ENCODE measurements at regions not wholly inside any gene's neighbourhood (a gene's known extent, or its start where the extent isn't known, plus 50 kb on each side); places are given as distances from the start of the nearest gene placed in this dataset.

DNA sequence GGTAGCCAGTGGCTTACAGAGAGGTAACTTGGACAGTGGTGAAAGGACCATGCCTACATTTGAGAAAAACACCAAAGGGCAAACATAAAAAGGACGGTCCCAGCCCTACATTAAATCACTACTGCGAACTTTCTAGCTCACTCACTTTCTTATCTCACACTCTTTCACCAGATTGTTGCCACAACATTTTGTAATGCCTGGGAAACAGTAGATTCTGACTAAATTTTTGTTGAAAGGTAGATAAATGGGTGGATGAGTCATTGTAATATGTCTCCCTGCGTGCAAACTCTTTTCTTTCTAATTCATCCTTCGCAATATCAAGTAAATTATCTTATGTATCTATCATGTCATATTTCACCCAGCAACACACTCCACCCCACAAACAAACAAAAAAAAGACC, 192.2 kb downstream of the IRS1 start:
- ATAC-seq (no peak), DNase-seq (no peak)
- H3K4me3 ChIP-seq = no peak overlapping the region
- peaks cover 0 to 4% (median 0%) of the 10 kb centered on the region in 7 donors for H3K27me3 ChIP-seq
- H3K4me1 ChIP-seq = no peaks in the 10 kb centered on the region
- no peak overlapping the region for H3K27ac ChIP-seq
- intact Hi-C loops (cut with DNase I) = no loop called here
- H3K36me3 ChIP-seq = no peaks in the 10 kb centered on the region
- peaks cover 0 to 7% (median 0%) of the 10 kb centered on the region in 11 donors for H3K9me3 ChIP-seq
- TF ChIP-seq, protein P1, sequence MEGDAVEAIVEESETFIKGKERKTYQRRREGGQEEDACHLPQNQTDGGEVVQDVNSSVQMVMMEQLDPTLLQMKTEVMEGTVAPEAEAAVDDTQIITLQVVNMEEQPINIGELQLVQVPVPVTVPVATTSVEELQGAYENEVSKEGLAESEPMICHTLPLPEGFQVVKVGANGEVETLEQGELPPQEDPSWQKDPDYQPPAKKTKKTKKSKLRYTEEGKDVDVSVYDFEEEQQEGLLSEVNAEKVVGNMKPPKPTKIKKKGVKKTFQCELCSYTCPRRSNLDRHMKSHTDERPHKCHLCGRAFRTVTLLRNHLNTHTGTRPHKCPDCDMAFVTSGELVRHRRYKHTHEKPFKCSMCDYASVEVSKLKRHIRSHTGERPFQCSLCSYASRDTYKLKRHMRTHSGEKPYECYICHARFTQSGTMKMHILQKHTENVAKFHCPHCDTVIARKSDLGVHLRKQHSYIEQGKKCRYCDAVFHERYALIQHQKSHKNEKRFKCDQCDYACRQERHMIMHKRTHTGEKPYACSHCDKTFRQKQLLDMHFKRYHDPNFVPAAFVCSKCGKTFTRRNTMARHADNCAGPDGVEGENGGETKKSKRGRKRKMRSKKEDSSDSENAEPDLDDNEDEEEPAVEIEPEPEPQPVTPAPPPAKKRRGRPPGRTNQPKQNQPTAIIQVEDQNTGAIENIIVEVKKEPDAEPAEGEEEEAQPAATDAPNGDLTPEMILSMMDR (IDR thresholded peaks at IDR 0.05) = no peak
- WGBS, 2 donors = 84 to 93% methylated on average over 4 of the region's 4 CpGs

DNA sequence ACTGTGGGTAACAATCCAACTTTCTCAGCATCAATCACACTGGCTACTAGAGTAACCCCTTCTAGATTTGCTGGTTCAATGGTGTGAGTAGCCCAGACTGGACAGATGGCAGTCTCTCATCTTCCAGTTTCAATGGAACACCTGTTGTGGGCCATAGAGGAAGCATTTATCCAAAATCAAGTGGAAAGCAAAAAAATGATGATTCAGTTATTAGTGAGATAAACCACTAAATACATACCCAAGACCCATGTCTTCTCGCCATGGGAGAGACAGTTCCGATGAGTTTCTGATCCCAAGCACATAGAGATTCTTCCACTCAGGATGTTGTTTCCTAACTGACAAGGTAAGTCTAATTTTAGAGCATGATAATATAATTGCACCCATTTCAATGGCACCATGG, 194.0 kb downstream of the IRS1 start:
- intact Hi-C loops (cut with DNase I) = no loop called here
- TF ChIP-seq, protein P1 (IDR thresholded peaks at IDR 0.05) = no peak
- Histone ChIP-seq H3K4me1 (no peaks in the 10 kb centered on the region), H3K4me3 (no peak overlapping the region), H3K27me3 (peaks cover 0 to 4% (median 0%) of the 10 kb centered on the region in 7 donors), H3K27ac (no peak overlapping the region), H3K9me3 (peaks cover 0 to 7% (median 0%) of the 10 kb centered on the region in 11 donors), H3K36me3 (no peaks in the 10 kb centered on the region)
- 91 to 97% methylated on average over 2 of the region's 2 CpGs for WGBS, 2 donors
- ATAC-seq (no peak), DNase-seq (no peak)

DNA sequence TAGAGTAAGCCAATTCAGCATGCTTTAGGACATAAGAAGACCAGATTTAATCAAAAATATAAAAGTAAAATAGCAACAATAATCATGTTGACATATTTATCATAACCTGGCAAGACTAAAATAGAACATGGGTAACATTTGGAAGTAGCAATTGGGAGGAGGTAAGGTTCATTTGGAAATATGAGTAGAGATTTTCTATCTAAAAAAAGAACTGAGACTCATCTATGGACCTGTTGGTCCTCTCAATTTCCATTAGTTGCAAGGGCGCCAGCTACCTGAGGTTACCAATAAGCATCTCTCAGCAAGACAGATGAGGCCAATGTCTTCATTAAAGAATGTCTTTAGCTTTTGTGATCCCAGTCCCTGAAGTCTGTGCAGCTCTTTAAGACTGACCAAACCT, 196.0 kb downstream of the IRS1 start:
- TF ChIP-seq, protein P1 (IDR thresholded peaks at IDR 0.05) = no peak
- Histone ChIP-seq H3K9me3 (peaks cover 0 to 2% (median 0%) of the 10 kb centered on the region in 11 donors), H3K27me3 (peaks cover 0 to 4% (median 0%) of the 10 kb centered on the region in 7 donors), H3K4me3 (no peak overlapping the region), H3K36me3 (no peaks in the 10 kb centered on the region), H3K4me1 (no peaks in the 10 kb centered on the region), H3K27ac (no peak overlapping the region)
- 96 to 100% methylated on average over 1 of the region's 1 CpG for WGBS, 2 donors
- intact Hi-C loops (cut with DNase I) = no loop called here
- ATAC-seq (no peak), DNase-seq (no peak)

DNA sequence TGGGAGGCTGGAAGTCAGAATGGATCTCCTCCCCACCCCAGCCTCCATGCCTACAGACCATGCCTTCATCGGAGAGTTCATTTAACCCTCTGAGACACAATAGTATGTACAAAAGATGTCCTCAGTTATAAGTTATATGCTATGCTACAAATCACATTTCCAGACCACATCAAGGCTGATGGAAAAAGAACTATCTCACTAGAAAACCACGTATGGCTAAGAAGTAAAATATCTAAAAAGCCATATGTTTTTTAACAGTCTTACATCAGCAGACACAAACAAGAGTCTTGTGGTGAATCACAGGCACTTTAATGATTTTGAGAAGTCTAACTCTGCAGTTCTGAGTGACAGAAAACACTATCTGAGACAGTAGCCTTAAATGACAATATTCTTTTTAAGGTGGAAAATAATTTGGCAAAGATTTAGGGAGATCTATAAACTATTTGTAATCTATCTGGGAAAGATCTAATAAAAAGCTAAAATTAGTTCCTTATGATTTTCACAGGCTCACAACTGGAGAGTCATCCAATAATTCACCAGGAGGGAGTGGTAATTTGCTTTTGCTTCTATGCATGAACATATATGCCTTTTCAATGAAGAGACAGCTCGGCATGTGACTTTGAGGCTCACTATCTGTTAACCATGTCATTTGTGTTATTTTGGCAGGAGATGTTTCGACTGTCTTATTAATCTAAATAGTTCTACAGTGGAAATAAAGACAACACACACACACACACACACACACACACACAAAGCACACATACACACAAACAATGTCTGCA, 197.5 kb downstream of the IRS1 start:
- Histone ChIP-seq H3K27me3 (peaks cover 0 to 4% (median 0%) of the 10 kb centered on the region in 7 donors), H3K4me1 (no peaks in the 10 kb centered on the region), H3K36me3 (no peaks in the 10 kb centered on the region), H3K4me3 (no peak overlapping the region), H3K27ac (no peak overlapping the region), H3K9me3 (no peaks in the 10 kb centered on the region)
- ATAC-seq (no peak), DNase-seq (no peak)
- intact Hi-C loops (cut with DNase I) = no loop called here
- TF ChIP-seq, protein P1 (IDR thresholded peaks at IDR 0.05) = no peak
- WGBS, 2 donors = 85 to 86% methylated on average over 4 of the region's 4 CpGs
